ENCODE measurements at regions not wholly inside any gene's neighbourhood (a gene's known extent, or its start where the extent isn't known, plus 50 kb on each side); places are given as distances from the start of the nearest gene placed in this dataset.
"Not testable (repeated sequence)": the region's sequence is repeated elsewhere in the genome, so short reads cannot be mapped to it uniquely, and the experiment has no call there.

GRCh38 chr2:66145490-66145889, 289.4 kb upstream of the MEIS1 start:
- H3K9me3 ChIP-seq, result no peaks in the 10 kb centered on the region
- H3K27me3 ChIP-seq, result no peaks in the 10 kb centered on the region
- H3K4me1 ChIP-seq, result no peaks in the 10 kb centered on the region
- DNase-seq, result no peak
- H3K27ac ChIP-seq, result no peak overlapping the region
- TF ChIP-seq POLR2A (IDR thresholded peaks at IDR 0.05) (no peak), CTCF (IDR thresholded peaks at IDR 0.05) (no peak)
- no peaks in the 10 kb centered on the region for H3K36me3 ChIP-seq
- H3K4me3 ChIP-seq, result no peak overlapping the region

GRCh38 chr2:66144324-66144723, 290.6 kb upstream of the MEIS1 start:
- not testable (repeated sequence) for H3K4me3 ChIP-seq, DNase-seq, H3K27me3 ChIP-seq, H3K36me3 ChIP-seq, H3K9me3 ChIP-seq, H3K27ac ChIP-seq, H3K4me1 ChIP-seq

- Histone ChIP-seq H3K27me3 (no peaks in the 10 kb centered on the region), H3K4me1 (no peaks in the 10 kb centered on the region), H3K27ac (no peak overlapping the region), H3K36me3 (no peaks in the 10 kb centered on the region), H3K4me3 (no peak overlapping the region), H3K9me3 (no peaks in the 10 kb centered on the region)
- TF ChIP-seq CTCF (IDR thresholded peaks at IDR 0.05) (no peak), POLR2A (IDR thresholded peaks at IDR 0.05) (no peak)
- DNase-seq, result no peak
These were observed 297.3 kb upstream of the MEIS1 start for GRCh38 chr2:66137606-66138130.

GRCh38 chr2:66134138-66134701, 300.7 kb upstream of the MEIS1 start:
- DNase-seq, result no peak
- no peaks in the 10 kb centered on the region for H3K36me3 ChIP-seq
- no peaks in the 10 kb centered on the region for H3K27me3 ChIP-seq

GRCh38 chr2:66127656-66128055, 307.3 kb upstream of the MEIS1 start:
- no peaks in the 10 kb centered on the region for H3K36me3 ChIP-seq
- TF ChIP-seq POLR2A (IDR thresholded peaks at IDR 0.05) (no peak), CTCF (IDR thresholded peaks at IDR 0.05) (no peak)
- no peaks in the 10 kb centered on the region for H3K27me3 ChIP-seq
- H3K9me3 ChIP-seq, result no peaks in the 10 kb centered on the region
- no peak for DNase-seq
- no peaks in the 10 kb centered on the region for H3K4me1 ChIP-seq
- H3K4me3 ChIP-seq, result no peak overlapping the region
- no peak overlapping the region for H3K27ac ChIP-seq

More at GRCh38 chr2:66134138-66134701, 300.7 kb upstream of the MEIS1 start:
- TF ChIP-seq POLR2A (IDR thresholded peaks at IDR 0.05) (no peak), CTCF (IDR thresholded peaks at IDR 0.05) (no peak)
- no peak overlapping the region for H3K4me3 ChIP-seq
- H3K4me1 ChIP-seq, result no peaks in the 10 kb centered on the region
- H3K27ac ChIP-seq, result no peak overlapping the region
- no peaks in the 10 kb centered on the region for H3K9me3 ChIP-seq

- no peaks in the 10 kb centered on the region for H3K9me3 ChIP-seq
- TF ChIP-seq CTCF (IDR thresholded peaks at IDR 0.05) (no peak), POLR2A (IDR thresholded peaks at IDR 0.05) (no peak)
- H3K27ac ChIP-seq, result no peak overlapping the region
- no peaks in the 10 kb centered on the region for H3K27me3 ChIP-seq
- no peak overlapping the region for H3K4me3 ChIP-seq
- DNase-seq, result no peak
- no peaks in the 10 kb centered on the region for H3K4me1 ChIP-seq
- no peaks in the 10 kb centered on the region for H3K36me3 ChIP-seq
These were observed 307.9 kb upstream of the MEIS1 start for GRCh38 chr2:66127061-66127460.

Measured in Peyer's patch (tissue), 4 donors.